ENCODE measurements at regions not wholly inside any gene's neighbourhood (a gene's known extent, or its start where the extent isn't known, plus 50 kb on each side); places are given as distances from the start of the nearest gene placed in this dataset.

- no peak for TF ChIP-seq FOXA3 (CRISPR knock-in tag; conservative IDR thresholded peaks at IDR 0.05 in 1 of 2, IDR thresholded peaks at IDR 0.05 in 1 of 2)
- peak; percentile 95 for TF ChIP-seq ZNF175 (CRISPR knock-in tag; IDR thresholded peaks at IDR 0.05; ENCODE audit: low read depth)
- TF ChIP-seq ZNF76 (CRISPR knock-in tag; IDR thresholded peaks at IDR 0.05; ENCODE audit: borderline replicate concordance), result no peak
- no peak for TF ChIP-seq TAF7 (tag; IDR thresholded peaks at IDR 0.05)
- no peak for TF ChIP-seq ZNF3 (CRISPR knock-in tag; IDR thresholded peaks at IDR 0.05)
- TF ChIP-seq SLC30A9 (CRISPR knock-in tag; IDR thresholded peaks at IDR 0.05), result no peak
- TF ChIP-seq RAD51 (IDR thresholded peaks at IDR 0.05; ENCODE audit: borderline replicate concordance, low read depth), result no peak
- TF ChIP-seq NR1H2 (CRISPR knock-in tag; IDR thresholded peaks at IDR 0.05), result no peak
- TF ChIP-seq ZNF274 (IDR thresholded peaks at IDR 0.05; ENCODE audit: borderline replicate concordance, low read depth, low read length), result no peak
- TF ChIP-seq NUFIP1 (IDR thresholded peaks at IDR 0.05; ENCODE audit: partially characterized antibody), result no peak
- no peak for TF ChIP-seq ZKSCAN8 (CRISPR knock-in tag; IDR thresholded peaks at IDR 0.05)
- TF ChIP-seq GTF2B (IDR thresholded peaks at IDR 0.05; ENCODE audit: extremely low read depth, insufficient read length), result no peak
- no peak for TF ChIP-seq ZC3H11A (IDR thresholded peaks at IDR 0.05; ENCODE audit: low read depth, low read length)
- TF ChIP-seq C11orf30 (IDR thresholded peaks at IDR 0.05; ENCODE audit: low read depth), result peak; percentile 45; the same call in 1 of the 2 replicates
- no peak for TF ChIP-seq RERE (CRISPR knock-in tag; IDR thresholded peaks at IDR 0.05; ENCODE audit: borderline replicate concordance)
- TF ChIP-seq CREB5 (CRISPR knock-in tag; IDR thresholded peaks at IDR 0.05), result no peak
- no peak for TF ChIP-seq TAF15 (IDR thresholded peaks at IDR 0.05; ENCODE audit: low read depth, low read length)
- no peak for TF ChIP-seq GTF2E2 (tag; IDR thresholded peaks at IDR 0.05)
- TF ChIP-seq POLR3A (IDR thresholded peaks at IDR 0.05; ENCODE audit: borderline replicate concordance, extremely low read depth, insufficient read depth, insufficient read length), result no peak
- no peak for TF ChIP-seq MYNN (IDR thresholded peaks at IDR 0.05)
- TF ChIP-seq MYNN (CRISPR knock-in tag; IDR thresholded peaks at IDR 0.05), result no peak
- TF ChIP-seq MCM7 (IDR thresholded peaks at IDR 0.05), result no peak
- no peak for TF ChIP-seq NR2C1 (IDR thresholded peaks at IDR 0.05)
- peak; percentile 68 for TF ChIP-seq NR2C1 (tag; IDR thresholded peaks at IDR 0.05)
Measured at GRCh38 chr6:7042056-7042653, 65.6 kb upstream of the RREB1 start (continued).

Data from K562 (cell line).